ENCODE measurements at regions not wholly inside any gene's neighbourhood (a gene's known extent, or its start where the extent isn't known, plus 50 kb on each side); places are given as distances from the start of the nearest gene placed in this dataset.

DNA sequence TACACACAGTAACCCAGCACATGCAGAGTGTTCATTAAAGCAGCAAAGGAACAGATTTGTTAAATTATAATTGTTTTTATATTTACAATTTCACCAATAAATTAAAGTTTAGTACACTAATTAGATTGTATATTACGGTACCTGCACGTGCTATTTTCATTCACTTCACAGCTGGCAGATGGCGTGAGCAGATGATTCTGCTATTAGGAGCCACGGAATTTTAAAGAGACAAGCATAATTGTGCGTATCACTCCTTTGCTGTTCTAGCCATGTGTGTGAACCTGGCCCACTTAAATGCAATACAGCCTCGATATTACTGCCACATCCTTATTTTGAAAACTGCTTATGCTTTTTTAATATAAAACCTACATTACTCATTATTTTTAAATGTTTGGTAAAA, 332.8 kb upstream of the SOX11 start:
- RAD21 ChIA-PET (ENCODE audit: low non-redundant PET in 1 of 2, low total read pairs in 2 of 2, uncharacterized antibody in 2 of 2, unreplicated experiment in 2 of 2), result no interaction called here
- BruUV-seq (replicated peaks), result no TSS peak
- CTCF ChIA-PET, result no interaction called here

More for the DNA sequence above, 332.8 kb upstream of the SOX11 start:
- Histone ChIP-seq H3K27ac (ENCODE audit: low read depth, low read length) (no peak overlapping the region), H3K9me2 (ENCODE audit: insufficient read depth) (no peaks in the 10 kb centered on the region), H3K79me2 (ENCODE audit: insufficient read depth, low read length) (no peaks in the 10 kb centered on the region), H3K36me3 (ENCODE audit: control insufficient read depth in 1 of 2, insufficient read depth in 2 of 2, low read length in 2 of 2) (no peaks in the 10 kb centered on the region), H3K9me3 (ENCODE audit: control insufficient read depth in 1 of 2, insufficient read depth in 1 of 2, low read depth in 1 of 2, low read length in 2 of 2) (peaks cover 3 to 4% of the 10 kb centered on the region in 2 experiments; a peak in 2 of 4 replicates), H3K9ac (ENCODE audit: low read length) (no peak overlapping the region), H3K4me3 (replicated peaks in 1 of 2; ENCODE audit: low read depth in 1 of 2, low read length in 2 of 2) (no peak overlapping the region), H3K4me1 (ENCODE audit: control insufficient read depth in 1 of 2, insufficient read depth in 2 of 2, low read length in 2 of 2) (no peaks in the 10 kb centered on the region), H4K20me1 (ENCODE audit: insufficient read depth) (no peaks in the 10 kb centered on the region), H3K4me2 (ENCODE audit: low read length) (no peak overlapping the region), H2AFZ (ENCODE audit: low read depth, low read length, poor library complexity, severe bottlenecking) (no peak overlapping the region), H3K27me3 (ENCODE audit: insufficient read depth, low read length) (no peaks in the 10 kb centered on the region)
- POLR2A ChIA-PET, result no interaction called here
- TF ChIP-seq SIN3A (IDR thresholded peaks at IDR 0.05; ENCODE audit: low read depth), result no peak
- no peak for TF ChIP-seq ZFX (IDR thresholded peaks at IDR 0.05)
- TF ChIP-seq YY1 (IDR thresholded peaks at IDR 0.05; ENCODE audit: extremely low read depth, insufficient replicate concordance, low read depth, low read length), result no peak
- TF ChIP-seq RAD21 (IDR thresholded peaks at IDR 0.05; ENCODE audit: low read depth), result no peak
- no peak for TF ChIP-seq POLR2AphosphoS5 (IDR thresholded peaks at IDR 0.05; ENCODE audit: low read depth, low read length)
- TF ChIP-seq, protein P1, sequence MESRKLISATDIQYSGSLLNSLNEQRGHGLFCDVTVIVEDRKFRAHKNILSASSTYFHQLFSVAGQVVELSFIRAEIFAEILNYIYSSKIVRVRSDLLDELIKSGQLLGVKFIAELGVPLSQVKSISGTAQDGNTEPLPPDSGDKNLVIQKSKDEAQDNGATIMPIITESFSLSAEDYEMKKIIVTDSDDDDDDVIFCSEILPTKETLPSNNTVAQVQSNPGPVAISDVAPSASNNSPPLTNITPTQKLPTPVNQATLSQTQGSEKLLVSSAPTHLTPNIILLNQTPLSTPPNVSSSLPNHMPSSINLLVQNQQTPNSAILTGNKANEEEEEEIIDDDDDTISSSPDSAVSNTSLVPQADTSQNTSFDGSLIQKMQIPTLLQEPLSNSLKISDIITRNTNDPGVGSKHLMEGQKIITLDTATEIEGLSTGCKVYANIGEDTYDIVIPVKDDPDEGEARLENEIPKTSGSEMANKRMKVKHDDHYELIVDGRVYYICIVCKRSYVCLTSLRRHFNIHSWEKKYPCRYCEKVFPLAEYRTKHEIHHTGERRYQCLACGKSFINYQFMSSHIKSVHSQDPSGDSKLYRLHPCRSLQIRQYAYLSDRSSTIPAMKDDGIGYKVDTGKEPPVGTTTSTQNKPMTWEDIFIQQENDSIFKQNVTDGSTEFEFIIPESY (IDR thresholded peaks at IDR 0.05; ENCODE audit: extremely low read depth, insufficient replicate concordance, low read length), result no peak
- no peak for TF ChIP-seq CBX3 (IDR thresholded peaks at IDR 0.05; ENCODE audit: low read depth)
- no peak for TF ChIP-seq ZNF274 (IDR thresholded peaks at IDR 0.05; ENCODE audit: low read depth, low read length)
- TF ChIP-seq EZH2phosphoT487 (IDR thresholded peaks at IDR 0.05; ENCODE audit: borderline replicate concordance), result no peak
- TF ChIP-seq, protein P2, sequence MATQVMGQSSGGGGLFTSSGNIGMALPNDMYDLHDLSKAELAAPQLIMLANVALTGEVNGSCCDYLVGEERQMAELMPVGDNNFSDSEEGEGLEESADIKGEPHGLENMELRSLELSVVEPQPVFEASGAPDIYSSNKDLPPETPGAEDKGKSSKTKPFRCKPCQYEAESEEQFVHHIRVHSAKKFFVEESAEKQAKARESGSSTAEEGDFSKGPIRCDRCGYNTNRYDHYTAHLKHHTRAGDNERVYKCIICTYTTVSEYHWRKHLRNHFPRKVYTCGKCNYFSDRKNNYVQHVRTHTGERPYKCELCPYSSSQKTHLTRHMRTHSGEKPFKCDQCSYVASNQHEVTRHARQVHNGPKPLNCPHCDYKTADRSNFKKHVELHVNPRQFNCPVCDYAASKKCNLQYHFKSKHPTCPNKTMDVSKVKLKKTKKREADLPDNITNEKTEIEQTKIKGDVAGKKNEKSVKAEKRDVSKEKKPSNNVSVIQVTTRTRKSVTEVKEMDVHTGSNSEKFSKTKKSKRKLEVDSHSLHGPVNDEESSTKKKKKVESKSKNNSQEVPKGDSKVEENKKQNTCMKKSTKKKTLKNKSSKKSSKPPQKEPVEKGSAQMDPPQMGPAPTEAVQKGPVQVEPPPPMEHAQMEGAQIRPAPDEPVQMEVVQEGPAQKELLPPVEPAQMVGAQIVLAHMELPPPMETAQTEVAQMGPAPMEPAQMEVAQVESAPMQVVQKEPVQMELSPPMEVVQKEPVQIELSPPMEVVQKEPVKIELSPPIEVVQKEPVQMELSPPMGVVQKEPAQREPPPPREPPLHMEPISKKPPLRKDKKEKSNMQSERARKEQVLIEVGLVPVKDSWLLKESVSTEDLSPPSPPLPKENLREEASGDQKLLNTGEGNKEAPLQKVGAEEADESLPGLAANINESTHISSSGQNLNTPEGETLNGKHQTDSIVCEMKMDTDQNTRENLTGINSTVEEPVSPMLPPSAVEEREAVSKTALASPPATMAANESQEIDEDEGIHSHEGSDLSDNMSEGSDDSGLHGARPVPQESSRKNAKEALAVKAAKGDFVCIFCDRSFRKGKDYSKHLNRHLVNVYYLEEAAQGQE (IDR thresholded peaks at IDR 0.05; ENCODE audit: low read depth), result no peak
- no peak for TF ChIP-seq EZH2 (IDR thresholded peaks at IDR 0.05)
- TF ChIP-seq JUND (IDR thresholded peaks at IDR 0.05), result no peak
- no peak for TF ChIP-seq SRF (IDR thresholded peaks at IDR 0.05; ENCODE audit: low read depth)
- TF ChIP-seq, protein P3, sequence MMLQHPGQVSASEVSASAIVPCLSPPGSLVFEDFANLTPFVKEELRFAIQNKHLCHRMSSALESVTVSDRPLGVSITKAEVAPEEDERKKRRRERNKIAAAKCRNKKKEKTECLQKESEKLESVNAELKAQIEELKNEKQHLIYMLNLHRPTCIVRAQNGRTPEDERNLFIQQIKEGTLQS (IDR thresholded peaks at IDR 0.05), result no peak
- no peak for TF ChIP-seq TCF7L2 (IDR thresholded peaks at IDR 0.05; ENCODE audit: borderline replicate concordance, extremely low read depth, insufficient read depth, insufficient read length)
- no peak for TF ChIP-seq EGR1 (IDR thresholded peaks at IDR 0.05; ENCODE audit: low read depth)
- DNase-seq (ENCODE audit: low read depth, low spot score), result no peak
- intact Hi-C loops (cut with micrococcal nuclease), result no loop called here
- no peak for ATAC-seq
